GM12891 (cell line): ENCODE measurements at regions not wholly inside any gene's neighbourhood (a gene's known extent, or its start where the extent isn't known, plus 50 kb on each side); places are given as distances from the start of the nearest gene placed in this dataset.

Source experiments
- POLR2A ChIP-seq: IDR thresholded peaks from 2 replicates; pipeline ENCODE4 v1.6.1; 2011; ENCODE audit warnings: low read depth, low read length, control low read depth
- TAF1 ChIP-seq: IDR thresholded peaks from 2 replicates; pipeline ENCODE4 v1.6.1; 2011; ENCODE audit warnings: low read depth, low read length, control low read depth

DNA sequence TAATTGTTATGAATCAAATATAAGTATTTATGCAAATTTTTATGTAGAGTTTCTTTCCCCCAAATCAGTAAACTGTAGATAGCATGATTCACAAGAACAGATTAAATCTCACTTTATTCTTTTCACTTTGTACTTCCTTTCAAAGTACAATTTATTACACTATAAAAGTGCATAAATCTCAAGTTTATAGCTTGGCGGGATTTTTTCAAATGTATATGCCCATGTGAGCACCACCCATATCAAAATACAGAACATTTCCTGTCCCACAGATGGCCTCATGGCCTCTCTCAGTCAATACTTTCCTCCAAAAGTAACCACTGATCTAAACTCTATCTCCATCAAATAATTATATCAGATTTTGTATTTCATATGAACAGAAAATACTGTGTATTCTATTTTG lies 196.1 kb upstream of the THRB start:
- TF ChIP-seq TAF1 (no peak), POLR2A (no peak)
